H1 (cell line): ENCODE measurements at regions not wholly inside any gene's neighbourhood (a gene's known extent, or its start where the extent isn't known, plus 50 kb on each side); places are given as distances from the start of the nearest gene placed in this dataset.

Experiments used
- BACH1 ChIP-seq: IDR thresholded peaks from 2 replicates; pipeline ENCODE4 v1.6.1; 2012; ENCODE audit warnings: low read length, improper control_type of control experiment
- NANOG ChIP-seq: IDR thresholded peaks from 2 replicates; pipeline ENCODE4 v1.6.1; 2011; ENCODE audit warnings: low read length, low read depth, mild to moderate bottlenecking, inconsistent platforms; ENCODE audit not compliant: insufficient read depth, poor library complexity, severe bottlenecking
- POLR2A ChIP-seq, 2 experiments: IDR thresholded peaks; 1 replicate in 1 of 2; 2 replicates in 1 of 2; pipeline ENCODE4 v1.6.1; 2011; ENCODE audit warnings: low read depth in 2 of 2, low read length in 2 of 2, mild to moderate bottlenecking in 2 of 2; ENCODE audit errors: control extremely low read depth in 1 of 2

GRCh38 chr4:53890461-53890860, 173.9 kb downstream of the CHIC2 start (continued):
- TF ChIP-seq BACH1 (no peak), POLR2A (IDR thresholded peaks at IDR 0.05; ENCODE audit: control extremely low read depth in 1 of 2, low read depth in 2 of 2, low read length in 2 of 2) (no peak), NANOG (no peak)
- TF ChIP-seq, all 59 proteins: peak for 0
